ENCODE measurements at regions not wholly inside any gene's neighbourhood (a gene's known extent, or its start where the extent isn't known, plus 50 kb on each side); places are given as distances from the start of the nearest gene placed in this dataset.

DNA sequence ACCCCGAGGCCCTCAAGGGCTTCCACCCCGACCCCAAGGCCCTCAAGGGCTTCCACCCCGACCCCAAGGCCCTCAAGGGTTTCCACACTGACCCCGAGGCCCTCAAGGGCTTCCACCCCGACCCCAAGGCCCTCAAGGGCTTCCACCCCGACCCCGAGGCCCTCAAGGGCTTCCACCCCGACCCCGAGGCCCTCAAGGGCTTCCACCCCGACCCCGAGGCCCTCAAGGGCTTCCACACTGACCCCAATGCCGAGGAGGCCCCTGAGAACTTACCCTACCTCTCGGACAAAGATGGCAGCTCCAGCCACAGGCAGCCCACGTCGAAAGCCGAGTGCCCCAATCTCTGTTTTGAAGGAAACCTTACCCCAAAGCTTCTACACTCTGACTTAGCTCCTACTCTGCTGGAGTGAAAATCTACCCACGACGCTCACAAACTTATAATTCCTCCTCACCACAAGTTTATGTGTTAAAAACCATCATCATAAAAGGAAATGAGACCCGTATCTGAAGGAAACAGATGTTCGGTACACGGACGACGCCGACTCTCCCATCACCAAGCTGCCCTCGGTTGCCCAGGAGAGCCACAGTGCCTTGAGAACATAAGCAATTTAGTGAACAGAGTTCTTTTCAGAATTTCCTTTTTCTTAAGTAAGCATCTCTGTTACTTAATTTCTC is 61.2 kb upstream of the RPH3AL start:
- WGBS, result 74% methylated on average over 25 of the region's 25 CpGs

More for the DNA sequence above, 61.2 kb upstream of the RPH3AL start:
- Histone ChIP-seq H3K36me3 (ENCODE audit: control insufficient read depth in 4 of 4, insufficient read depth in 3 of 4, low read depth in 1 of 4, low read length in 3 of 4) (peaks cover 0 to 1% (median 0%) of the 10 kb centered on the region in 4 donors), H3K27me3 (ENCODE audit: control insufficient read depth in 4 of 4, insufficient read depth in 4 of 4, low read length in 3 of 4) (no peaks in the 10 kb centered on the region), H3K9me3 (ENCODE audit: control insufficient read depth in 4 of 4, low read length in 3 of 4) (no peaks in the 10 kb centered on the region), H3K27ac (ENCODE audit: low read depth in 1 of 2, low read length in 2 of 2) (no peak overlapping the region), H3K4me3 (ENCODE audit: low read depth in 1 of 3, low read length in 3 of 3) (no peak overlapping the region), H3K4me1 (ENCODE audit: control insufficient read depth in 4 of 4, insufficient read depth in 4 of 4, low read length in 3 of 4) (peaks cover 0 to 21% (median 16%) of the 10 kb centered on the region in 4 donors), H3K9ac (ENCODE audit: low read depth in 1 of 2, low read length in 2 of 2) (no peak overlapping the region)
- no peak for DNase-seq (ENCODE audit: low spot score)
- TF ChIP-seq JUND (IDR thresholded peaks at IDR 0.05), result no peak
- TF ChIP-seq, protein P1, sequence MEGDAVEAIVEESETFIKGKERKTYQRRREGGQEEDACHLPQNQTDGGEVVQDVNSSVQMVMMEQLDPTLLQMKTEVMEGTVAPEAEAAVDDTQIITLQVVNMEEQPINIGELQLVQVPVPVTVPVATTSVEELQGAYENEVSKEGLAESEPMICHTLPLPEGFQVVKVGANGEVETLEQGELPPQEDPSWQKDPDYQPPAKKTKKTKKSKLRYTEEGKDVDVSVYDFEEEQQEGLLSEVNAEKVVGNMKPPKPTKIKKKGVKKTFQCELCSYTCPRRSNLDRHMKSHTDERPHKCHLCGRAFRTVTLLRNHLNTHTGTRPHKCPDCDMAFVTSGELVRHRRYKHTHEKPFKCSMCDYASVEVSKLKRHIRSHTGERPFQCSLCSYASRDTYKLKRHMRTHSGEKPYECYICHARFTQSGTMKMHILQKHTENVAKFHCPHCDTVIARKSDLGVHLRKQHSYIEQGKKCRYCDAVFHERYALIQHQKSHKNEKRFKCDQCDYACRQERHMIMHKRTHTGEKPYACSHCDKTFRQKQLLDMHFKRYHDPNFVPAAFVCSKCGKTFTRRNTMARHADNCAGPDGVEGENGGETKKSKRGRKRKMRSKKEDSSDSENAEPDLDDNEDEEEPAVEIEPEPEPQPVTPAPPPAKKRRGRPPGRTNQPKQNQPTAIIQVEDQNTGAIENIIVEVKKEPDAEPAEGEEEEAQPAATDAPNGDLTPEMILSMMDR (IDR thresholded peaks at IDR 0.05; ENCODE audit: low read depth, low read length, missing input control), result no peak
- no peak for TF ChIP-seq FOXA2 (IDR thresholded peaks at IDR 0.05)
- no peak for TF ChIP-seq RAD21 (IDR thresholded peaks at IDR 0.05)
- TF ChIP-seq GABPA (IDR thresholded peaks at IDR 0.05 in 1 of 2, conservative IDR thresholded peaks at IDR 0.05 in 1 of 2), result no peak
- no peak for TF ChIP-seq SP1 (IDR thresholded peaks at IDR 0.05)
- TF ChIP-seq HNF4G (IDR thresholded peaks at IDR 0.05), result no peak
- TF ChIP-seq YY1 (IDR thresholded peaks at IDR 0.05), result no peak
- TF ChIP-seq EGR1 (IDR thresholded peaks at IDR 0.05; ENCODE audit: low read depth in 2 of 2), result no peak
- TF ChIP-seq, protein P2, sequence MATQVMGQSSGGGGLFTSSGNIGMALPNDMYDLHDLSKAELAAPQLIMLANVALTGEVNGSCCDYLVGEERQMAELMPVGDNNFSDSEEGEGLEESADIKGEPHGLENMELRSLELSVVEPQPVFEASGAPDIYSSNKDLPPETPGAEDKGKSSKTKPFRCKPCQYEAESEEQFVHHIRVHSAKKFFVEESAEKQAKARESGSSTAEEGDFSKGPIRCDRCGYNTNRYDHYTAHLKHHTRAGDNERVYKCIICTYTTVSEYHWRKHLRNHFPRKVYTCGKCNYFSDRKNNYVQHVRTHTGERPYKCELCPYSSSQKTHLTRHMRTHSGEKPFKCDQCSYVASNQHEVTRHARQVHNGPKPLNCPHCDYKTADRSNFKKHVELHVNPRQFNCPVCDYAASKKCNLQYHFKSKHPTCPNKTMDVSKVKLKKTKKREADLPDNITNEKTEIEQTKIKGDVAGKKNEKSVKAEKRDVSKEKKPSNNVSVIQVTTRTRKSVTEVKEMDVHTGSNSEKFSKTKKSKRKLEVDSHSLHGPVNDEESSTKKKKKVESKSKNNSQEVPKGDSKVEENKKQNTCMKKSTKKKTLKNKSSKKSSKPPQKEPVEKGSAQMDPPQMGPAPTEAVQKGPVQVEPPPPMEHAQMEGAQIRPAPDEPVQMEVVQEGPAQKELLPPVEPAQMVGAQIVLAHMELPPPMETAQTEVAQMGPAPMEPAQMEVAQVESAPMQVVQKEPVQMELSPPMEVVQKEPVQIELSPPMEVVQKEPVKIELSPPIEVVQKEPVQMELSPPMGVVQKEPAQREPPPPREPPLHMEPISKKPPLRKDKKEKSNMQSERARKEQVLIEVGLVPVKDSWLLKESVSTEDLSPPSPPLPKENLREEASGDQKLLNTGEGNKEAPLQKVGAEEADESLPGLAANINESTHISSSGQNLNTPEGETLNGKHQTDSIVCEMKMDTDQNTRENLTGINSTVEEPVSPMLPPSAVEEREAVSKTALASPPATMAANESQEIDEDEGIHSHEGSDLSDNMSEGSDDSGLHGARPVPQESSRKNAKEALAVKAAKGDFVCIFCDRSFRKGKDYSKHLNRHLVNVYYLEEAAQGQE (IDR thresholded peaks at IDR 0.05), result no peak
- no peak for TF ChIP-seq HNF4A (conservative IDR thresholded peaks at IDR 0.05)
- TF ChIP-seq, protein P3, sequence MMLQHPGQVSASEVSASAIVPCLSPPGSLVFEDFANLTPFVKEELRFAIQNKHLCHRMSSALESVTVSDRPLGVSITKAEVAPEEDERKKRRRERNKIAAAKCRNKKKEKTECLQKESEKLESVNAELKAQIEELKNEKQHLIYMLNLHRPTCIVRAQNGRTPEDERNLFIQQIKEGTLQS (IDR thresholded peaks at IDR 0.05), result no peak
- TF ChIP-seq, protein P4, sequence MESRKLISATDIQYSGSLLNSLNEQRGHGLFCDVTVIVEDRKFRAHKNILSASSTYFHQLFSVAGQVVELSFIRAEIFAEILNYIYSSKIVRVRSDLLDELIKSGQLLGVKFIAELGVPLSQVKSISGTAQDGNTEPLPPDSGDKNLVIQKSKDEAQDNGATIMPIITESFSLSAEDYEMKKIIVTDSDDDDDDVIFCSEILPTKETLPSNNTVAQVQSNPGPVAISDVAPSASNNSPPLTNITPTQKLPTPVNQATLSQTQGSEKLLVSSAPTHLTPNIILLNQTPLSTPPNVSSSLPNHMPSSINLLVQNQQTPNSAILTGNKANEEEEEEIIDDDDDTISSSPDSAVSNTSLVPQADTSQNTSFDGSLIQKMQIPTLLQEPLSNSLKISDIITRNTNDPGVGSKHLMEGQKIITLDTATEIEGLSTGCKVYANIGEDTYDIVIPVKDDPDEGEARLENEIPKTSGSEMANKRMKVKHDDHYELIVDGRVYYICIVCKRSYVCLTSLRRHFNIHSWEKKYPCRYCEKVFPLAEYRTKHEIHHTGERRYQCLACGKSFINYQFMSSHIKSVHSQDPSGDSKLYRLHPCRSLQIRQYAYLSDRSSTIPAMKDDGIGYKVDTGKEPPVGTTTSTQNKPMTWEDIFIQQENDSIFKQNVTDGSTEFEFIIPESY (IDR thresholded peaks at IDR 0.05), result no peak
- no peak for TF ChIP-seq RXRA (IDR thresholded peaks at IDR 0.05)
- TF ChIP-seq FOXA1 (IDR thresholded peaks at IDR 0.05), result no peak
- TF ChIP-seq TAF1 (conservative IDR thresholded peaks at IDR 0.05), result no peak
- no peak for TF ChIP-seq NR2F2 (IDR thresholded peaks at IDR 0.05)
- TF ChIP-seq, protein P5, sequence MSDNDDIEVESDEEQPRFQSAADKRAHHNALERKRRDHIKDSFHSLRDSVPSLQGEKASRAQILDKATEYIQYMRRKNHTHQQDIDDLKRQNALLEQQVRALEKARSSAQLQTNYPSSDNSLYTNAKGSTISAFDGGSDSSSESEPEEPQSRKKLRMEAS (IDR thresholded peaks at IDR 0.05), result no peak
